Hematopoietic multipotent progenitor cell treated with erythropoietin and hydrocortisone succinate and interleukin-3 and kit ligand, for 15 days (in vitro differentiated cells): ENCODE measurements at regions not wholly inside any gene's neighbourhood (a gene's known extent, or its start where the extent isn't known, plus 50 kb on each side); places are given as distances from the start of the nearest gene placed in this dataset.

Source experiments
- DNase-seq: peaks from one replicate; pipeline ENCODE4 v3.0.0-alpha.2; 2015; ENCODE audit warnings: low spot score

GRCh38 chr1:238279694-238280380 is 389.1 kb upstream of the ZP4 start:
- DNase-seq: no peak

GRCh38 chr1:238272145-238272544 is 381.4 kb upstream of the ZP4 start:
- DNase-seq: no peak

GRCh38 chr1:238265866-238266265 is 375.1 kb upstream of the ZP4 start:
- DNase-seq: no peak

GRCh38 chr1:238264951-238265350 is 374.2 kb upstream of the ZP4 start:
- no peak for DNase-seq

- no peak for DNase-seq
Measured at GRCh38 chr1:238258510-238258909, 367.8 kb upstream of the ZP4 start.

GRCh38 chr1:238257018-238257621 is 366.4 kb upstream of the ZP4 start:
- no peak for DNase-seq

- DNase-seq: no peak
Measured at GRCh38 chr1:238254935-238255334, 364.2 kb upstream of the ZP4 start.

- DNase-seq: no peak
Measured at GRCh38 chr1:238252033-238252802, 361.5 kb upstream of the ZP4 start.

GRCh38 chr1:238248356-238248755 is 357.6 kb upstream of the ZP4 start:
- DNase-seq: no peak

- no peak for DNase-seq
Measured at GRCh38 chr1:238242181-238242580, 351.5 kb upstream of the ZP4 start.

- DNase-seq: no peak
Measured at GRCh38 chr1:238241607-238242006, 350.9 kb upstream of the ZP4 start.

GRCh38 chr1:238239343-238239742 is 348.6 kb upstream of the ZP4 start:
- no peak for DNase-seq

GRCh38 chr1:238233966-238234365 is 343.2 kb upstream of the ZP4 start:
- DNase-seq: no peak

- no peak for DNase-seq
Measured at GRCh38 chr1:238232084-238232710, 341.5 kb upstream of the ZP4 start.

GRCh38 chr1:238226810-238227209 is 336.1 kb upstream of the ZP4 start:
- DNase-seq: no peak

GRCh38 chr1:238223076-238223640 is 332.4 kb upstream of the ZP4 start:
- no peak for DNase-seq

- no peak for DNase-seq
Measured at GRCh38 chr1:238221738-238222137, 331.0 kb upstream of the ZP4 start.

- no peak for DNase-seq
Measured at GRCh38 chr1:238214449-238214848, 323.7 kb upstream of the ZP4 start.

GRCh38 chr1:238205045-238205662 is 314.4 kb upstream of the ZP4 start:
- DNase-seq: no peak

GRCh38 chr1:238201992-238202391 is 311.3 kb upstream of the ZP4 start:
- no peak for DNase-seq

GRCh38 chr1:238199325-238199724 is 308.6 kb upstream of the ZP4 start:
- no peak for DNase-seq

GRCh38 chr1:238196516-238196915 is 305.8 kb upstream of the ZP4 start:
- no peak for DNase-seq
